HG03064 (cell line): ENCODE measurements at regions not wholly inside any gene's neighbourhood (a gene's known extent, or its start where the extent isn't known, plus 50 kb on each side); places are given as distances from the start of the nearest gene placed in this dataset.
A peak's percentile ranks its signal among the peaks of the same experiment; 100 is the strongest.

Experiments used
- ATAC-seq: cut with Tn5 transposase; IDR thresholded peaks from one replicate; pipeline ENCODE4 v1.9.1; 2021; ENCODE audit warnings: low read depth; ENCODE audit not compliant: unreplicated experiment

DNA sequence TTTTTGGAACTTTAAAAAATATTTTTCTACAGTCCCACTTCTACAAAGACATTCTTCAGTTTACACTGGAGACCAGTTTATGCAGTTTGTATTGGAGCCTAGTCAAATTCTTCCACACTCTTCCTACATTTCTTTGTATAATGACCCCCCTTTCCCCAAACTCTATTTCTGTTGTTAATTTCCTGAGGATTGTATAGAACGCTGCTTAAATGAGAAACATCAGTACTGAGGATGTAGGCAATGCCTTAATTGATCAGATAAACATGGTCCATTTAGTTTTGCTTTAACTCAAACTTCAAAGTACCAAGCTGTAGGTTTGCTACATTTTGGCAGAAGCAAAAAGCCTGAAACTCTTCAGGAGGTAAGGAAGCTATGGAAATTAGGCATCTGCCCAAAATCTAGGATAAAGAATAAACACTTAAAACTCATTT is 155.5 kb downstream of the SLC7A11 start:
- ATAC-seq: no peak

DNA sequence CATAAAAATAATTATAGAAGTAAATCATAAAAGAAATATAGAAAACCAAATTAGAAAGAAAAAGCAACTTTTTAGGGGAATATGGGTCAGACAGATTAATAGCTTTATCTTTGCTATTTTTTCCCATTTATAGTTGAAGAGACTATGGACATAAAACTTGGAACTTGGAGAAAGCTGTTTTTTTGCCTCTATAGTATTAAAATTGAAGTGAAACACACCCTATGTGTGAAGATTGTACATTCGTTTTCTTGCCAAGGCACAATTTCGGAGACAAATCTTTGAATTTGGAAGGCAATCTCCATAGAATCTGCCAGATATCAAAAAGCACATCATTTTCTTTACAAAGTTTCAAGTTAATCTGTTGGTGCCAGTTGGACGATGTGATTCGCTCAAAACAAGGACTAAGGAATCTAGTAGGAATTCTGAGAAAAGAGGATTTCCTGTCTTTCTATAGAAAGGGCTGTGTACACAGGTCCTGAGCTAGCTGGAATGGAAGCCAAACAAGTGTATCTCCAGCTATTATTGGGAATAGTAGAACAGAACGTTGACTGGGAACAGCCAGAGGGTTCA is 156.3 kb downstream of the SLC7A11 start:
- no peak for ATAC-seq

DNA sequence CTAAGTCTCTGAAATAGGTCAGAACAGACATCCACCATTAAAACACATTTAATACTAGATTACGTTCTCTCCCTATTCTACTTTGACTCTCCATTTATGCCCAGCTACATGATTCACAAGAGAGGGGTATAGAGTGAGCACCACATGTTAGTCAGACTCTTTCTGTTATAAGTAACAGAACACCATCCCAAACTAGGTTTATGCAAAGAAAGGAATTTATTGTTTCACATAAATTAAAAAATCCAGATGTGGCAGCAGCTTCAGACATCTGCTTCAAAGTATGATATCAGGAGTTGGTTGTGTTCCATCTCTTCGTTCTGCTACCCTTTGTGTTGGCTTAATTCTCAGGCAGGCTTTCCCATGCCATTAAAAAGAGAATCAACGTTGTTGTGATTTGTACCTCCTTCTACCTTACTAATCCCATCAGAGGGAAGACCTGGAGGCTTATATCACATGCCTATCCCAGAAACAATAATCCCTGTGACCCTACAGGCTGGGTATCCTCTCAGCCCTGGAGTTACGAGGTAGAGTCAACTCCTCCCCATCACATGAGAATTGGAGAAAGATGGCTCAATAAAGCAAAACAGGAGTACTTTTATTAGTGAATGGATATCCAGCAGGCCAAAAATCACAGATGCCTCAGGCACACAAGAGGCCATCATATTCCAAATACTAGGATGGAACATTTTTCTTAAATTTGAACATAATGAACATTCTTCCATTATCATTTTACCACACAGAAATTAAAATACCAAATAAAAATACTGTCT is 163.2 kb downstream of the SLC7A11 start:
- ATAC-seq: no peak

DNA sequence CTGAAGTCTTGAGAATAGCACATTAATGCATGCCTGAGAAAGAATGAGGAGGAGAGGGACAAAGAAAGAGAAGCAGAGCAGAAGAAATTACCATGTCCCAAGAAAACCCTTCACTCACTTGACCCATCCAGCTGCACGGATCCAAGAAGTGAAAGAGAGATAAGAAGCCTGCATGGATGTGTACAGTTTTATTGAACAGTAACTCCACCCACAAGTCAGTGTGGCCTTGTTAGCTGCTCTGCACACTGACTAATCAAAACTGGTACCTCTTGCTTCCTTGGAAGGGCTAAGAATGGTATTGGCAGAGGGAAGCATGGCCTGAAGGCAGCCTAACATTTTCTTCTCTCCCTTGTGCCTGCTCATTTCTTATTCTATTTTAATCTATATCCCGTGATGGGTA is 163.9 kb downstream of the SLC7A11 start:
- no peak for ATAC-seq

DNA sequence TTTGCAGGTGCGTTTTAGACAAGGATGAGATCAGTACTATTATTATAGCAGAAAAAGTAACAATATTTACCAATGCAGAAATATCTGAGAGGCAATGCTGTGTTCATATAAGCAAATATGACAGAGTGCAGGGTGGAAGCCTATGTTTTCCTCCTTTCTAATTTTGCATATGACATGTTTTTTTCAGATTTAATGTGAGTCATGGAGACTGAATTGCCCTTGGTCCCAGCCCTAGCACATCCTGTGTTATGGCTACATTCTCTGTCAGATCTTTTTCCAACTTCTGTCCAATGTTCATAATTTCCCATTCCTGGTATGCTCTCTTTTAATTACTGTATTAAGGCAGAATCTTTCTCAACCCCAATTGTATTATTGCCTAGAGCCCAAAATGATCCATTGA is 165.6 kb downstream of the SLC7A11 start:
- ATAC-seq: no peak

DNA sequence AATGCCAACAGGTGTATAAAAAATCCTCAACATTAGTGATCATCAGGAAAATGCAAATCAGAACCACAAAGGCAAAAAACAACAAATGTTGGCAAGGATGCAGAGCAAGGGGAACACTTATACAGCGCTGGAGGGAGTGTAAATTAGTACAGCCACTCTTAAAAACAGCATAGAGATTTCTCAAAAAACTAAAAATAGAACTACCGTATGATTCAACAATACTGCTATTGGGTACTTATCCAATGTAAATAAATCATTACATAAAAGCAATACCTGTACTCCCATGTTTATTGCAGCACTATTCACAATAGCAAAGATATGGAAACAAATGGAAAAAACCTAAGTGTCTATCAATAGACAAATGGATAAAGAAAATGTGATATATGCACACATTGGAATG is 171.3 kb downstream of the SLC7A11 start:
- ATAC-seq: no peak

DNA sequence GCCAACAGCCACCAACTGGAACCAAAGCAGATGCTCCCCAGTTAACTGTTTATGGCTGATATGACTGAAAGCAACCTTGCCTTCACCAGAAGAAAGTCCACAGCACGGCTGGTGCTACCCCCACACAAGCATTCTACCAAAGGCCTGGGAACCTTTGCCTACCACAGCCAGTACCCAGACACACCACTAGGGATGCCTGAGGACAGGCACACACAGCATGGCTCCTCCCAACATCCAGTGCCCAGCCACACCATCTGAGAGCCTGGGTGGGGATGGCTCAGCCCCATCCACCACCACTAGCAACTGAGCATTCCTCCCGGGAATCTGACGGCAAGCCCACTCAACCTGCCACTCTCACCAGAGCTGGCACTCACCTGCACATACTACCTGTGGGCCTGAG is 178.6 kb downstream of the SLC7A11 start:
- no peak for ATAC-seq

DNA sequence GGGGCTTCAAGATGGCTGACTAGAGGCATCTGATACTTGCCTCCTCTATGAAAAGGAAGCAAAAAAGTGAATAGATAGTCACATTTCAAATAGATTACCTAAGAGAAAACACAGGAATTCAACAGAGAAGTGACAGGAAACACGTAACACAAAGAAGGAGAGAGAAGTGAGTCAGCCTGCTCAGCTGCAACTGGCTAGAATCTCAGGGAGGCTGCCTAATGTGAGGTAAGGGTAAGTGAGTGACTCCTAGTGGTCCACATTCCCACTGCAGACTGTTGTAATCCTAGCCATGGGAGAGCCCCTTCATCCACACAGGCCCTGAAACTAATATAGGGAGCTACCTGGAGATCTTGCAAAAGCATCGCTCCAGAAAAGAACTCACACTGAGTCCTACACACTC is 179.2 kb downstream of the SLC7A11 start:
- ATAC-seq: no peak

DNA sequence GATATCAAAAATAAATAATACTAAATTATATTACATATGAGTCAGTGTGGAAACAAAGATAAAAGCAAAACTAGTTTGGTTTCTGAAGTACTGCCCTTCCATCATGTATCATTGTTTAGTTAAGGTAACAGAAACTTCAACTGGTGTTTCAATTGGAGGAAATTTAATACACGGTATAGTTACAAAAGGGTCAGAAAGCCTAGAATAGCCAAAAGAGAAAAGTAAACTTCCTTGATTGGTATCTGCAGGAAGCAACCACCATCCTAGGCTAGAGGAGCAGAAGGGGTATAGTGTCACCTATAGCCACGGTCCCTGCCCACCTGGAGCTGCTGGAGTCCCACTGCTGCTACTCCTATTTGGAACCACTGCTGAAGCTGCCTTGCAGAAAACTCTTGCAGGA is 185.6 kb downstream of the SLC7A11 start:
- ATAC-seq: no peak

DNA sequence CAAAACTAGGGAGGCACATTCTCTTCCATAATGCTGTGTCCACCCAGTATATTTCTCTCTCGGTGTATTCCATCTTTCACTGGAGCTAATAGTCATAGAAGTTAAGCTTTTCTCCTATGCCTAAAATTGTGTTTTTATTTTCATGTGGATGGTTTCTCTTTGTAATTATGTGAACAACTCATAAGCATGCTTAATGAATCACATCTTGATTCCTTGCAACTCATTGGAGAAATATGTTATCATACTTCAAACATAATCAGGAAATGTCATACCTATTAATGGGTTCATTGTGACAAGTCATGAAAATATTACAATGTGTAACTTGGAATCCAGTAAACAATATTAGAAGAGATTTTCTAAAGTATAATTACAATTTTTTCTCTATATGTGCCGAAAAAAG is 186.3 kb downstream of the SLC7A11 start:
- no peak for ATAC-seq

DNA sequence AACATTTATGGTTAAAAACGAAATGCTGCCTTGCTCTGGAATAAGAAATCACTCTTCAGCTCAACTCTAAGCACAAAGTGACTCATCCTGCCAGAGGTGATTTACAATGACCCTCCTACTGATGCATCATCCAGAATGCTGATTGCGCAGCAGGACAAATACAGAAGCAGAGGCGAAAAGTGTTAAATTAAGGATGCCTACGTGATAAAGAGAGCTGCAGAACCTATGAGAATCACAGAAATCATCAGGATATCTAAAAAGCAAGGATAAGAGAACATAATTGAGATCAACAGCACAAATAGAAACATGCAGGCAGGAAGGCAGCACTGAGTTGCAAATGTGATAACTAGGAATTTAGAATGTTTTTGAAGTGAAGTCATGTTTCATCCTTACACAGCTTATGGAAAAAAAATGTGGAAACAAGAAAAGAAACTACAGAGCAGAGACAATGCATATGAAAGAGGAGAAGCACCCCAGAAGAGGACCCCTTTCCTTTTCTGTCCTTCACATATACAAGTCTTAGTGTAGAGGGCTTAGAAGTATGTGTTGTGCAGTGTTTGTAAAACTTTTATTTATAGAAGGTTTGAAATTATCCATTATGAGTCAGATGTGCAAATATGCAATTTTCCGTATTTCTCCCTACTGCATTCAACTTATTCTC is 188.4 kb downstream of the SLC7A11 start:
- ATAC-seq: no peak

DNA sequence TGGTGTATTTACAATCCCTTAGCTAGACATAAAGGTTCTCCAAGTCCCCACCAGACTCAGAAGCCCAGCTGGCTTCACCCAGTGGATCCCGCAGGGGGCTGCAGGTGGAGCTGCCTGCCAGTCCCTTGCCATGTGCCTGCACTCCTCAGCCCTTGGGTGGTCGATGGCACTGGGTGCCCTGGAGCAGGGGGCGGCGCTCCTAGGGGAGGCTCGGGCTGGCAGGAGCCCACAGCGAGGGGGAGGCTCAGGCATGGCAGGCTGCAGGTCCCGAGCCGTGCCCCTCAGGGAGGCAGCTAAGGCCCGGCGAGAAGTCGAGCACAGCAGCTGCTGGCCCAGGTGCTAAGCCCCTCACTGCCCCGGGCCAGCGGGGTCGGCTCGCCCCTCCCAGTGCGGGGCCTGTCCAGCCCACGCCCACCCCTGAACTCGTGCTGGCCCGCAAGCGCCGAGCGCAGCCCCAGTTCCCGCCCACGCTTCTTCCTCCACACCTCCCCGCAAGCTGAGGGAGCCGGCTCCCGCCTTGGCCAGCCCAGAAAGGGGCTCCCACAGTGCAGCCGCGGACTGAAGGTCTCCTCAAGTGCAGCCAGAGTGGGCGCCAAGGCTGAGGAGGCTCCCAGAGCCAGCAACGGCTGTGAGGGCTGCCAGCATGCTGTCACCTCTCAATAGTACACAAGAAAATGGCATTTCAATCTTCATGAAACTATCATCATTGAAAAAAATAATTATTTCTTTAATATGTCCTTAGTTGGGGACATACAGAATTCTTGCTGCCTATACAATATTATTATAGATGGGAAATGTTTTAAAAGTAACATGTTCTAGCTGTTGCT is 189.1 kb downstream of the SLC7A11 start:
- no peak for ATAC-seq

DNA sequence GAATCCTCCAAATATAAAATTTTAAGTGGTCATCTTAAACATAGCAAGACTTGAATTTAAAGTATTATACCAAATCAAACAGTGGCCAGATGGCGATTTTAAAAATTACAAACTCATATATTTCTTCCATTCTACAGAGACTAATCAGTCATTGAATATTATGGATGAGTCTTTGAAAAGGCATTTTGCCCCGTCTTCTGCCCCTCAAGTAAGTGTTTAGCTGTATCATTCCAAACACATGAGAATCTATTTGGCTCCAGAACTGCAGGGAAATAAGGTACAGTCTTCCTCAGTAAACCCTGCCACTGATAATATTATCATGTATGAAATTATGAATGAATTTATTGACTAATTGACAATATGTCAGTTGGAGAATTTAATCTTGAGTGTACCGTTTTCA is 191.0 kb downstream of the SLC7A11 start:
- no peak for ATAC-seq

DNA sequence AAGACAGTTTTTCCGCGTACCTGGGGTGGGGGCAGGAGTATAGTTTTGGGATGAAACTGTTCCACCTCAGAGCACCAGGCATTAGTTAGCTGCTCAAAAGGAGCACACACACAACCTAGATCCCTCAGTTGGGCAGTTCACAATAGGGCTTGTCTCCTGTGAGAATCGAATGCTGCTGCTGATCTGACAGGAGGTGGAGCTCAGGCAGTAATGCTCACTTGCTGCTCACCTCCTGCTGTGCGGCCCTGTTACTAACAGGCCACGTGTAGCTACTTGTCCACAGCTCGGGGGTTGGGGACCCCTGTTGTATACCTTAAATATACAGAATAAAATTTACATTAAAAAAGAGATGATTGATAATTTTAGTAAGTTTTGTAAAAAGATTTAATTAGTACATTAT is 191.5 kb downstream of the SLC7A11 start:
- ATAC-seq: no peak

DNA sequence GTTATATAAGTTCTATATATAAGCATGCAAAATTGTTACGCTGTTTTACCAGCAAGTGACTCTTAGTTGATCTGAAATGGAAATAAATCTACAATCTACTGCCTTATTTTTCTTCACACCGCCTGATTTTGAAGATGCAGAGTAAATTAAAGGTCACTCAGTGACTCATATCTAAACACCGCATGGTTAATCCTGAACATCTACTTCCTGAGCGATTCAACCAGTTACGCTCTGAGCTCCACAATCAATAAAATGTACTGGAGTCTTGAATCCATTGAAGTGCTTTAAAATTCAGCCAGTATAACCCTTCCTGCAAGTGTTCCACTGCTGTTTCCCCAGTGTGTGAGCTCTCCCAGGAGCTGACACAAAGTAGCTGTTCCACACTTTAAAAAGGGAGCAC is 192.8 kb downstream of the SLC7A11 start:
- ATAC-seq: no peak

DNA sequence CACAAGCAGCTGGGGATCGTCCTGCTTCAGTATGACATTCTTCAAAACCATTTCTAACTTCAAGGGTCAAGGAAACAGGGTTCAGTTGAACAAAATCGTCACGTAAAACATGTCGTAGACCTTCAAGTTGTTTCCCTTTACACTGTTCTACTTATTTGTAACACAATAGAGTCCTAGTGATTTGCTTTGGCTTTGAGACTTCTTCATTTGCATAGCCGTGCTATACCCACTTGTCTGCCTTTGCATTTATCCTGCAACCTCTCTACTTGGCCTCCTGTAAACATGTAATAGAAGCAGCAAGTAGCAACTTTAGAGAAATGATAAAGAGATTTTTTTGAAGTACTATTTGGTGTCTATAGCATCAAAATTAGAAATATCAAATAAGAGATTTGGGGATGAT is 194.9 kb downstream of the SLC7A11 start:
- ATAC-seq: no peak

DNA sequence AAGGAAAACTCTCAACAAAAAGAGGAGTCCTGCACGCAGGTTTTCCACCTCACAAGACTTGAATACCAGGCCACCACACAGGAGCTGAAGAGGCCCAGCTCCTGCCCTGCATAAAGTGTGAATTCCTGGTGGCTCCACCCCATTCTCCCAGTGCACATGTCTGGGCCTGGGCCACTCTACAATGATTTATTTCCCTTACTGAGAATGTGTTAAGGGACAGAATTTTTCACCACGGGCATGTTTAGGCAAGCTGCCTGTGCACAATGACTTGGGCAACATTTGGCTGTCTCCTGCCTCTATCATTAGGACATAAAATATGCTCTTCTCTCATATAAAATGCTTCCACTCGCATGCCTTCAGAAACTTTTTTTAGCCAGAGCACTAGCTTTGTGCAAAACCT is 197.1 kb downstream of the SLC7A11 start:
- ATAC-seq: no peak

DNA sequence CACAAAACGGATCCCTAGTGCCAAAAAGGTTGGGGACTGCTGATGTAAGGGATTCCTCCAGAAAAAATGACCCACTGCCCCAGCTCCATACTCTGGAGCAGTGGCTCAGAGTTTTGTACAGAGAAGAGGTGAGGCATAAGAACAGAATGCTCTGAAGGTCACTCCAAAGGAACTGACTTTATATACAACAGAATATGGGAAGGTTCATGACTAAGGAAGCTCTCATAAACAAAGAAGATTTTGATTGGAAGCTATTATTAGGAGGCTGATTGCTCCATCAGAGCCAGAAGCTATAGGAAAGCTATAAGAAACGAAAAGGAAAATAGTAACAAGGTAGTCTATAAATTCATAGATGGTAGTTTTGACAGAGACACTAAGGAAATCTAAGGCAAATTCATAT is 203.1 kb downstream of the SLC7A11 start:
- ATAC-seq: no peak

DNA sequence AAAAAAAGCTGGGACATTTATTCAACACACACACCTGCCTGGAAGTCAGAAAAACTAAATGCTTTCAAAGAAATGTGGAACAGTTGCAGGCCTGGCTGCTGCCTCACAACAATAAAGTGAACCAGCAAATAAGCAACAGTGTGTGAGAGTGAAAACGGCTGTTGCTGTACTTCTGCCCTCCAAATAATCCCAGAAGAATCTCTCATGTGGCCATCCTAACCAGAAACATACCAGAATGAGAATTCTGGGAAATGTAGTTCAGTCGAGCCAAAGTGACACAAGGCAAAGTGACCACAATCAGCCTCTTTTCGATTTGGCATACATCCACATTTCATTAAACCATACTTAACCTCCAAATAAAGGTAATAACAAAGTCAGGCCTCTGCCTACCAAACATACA is 204.5 kb downstream of the SLC7A11 start:
- ATAC-seq: no peak

DNA sequence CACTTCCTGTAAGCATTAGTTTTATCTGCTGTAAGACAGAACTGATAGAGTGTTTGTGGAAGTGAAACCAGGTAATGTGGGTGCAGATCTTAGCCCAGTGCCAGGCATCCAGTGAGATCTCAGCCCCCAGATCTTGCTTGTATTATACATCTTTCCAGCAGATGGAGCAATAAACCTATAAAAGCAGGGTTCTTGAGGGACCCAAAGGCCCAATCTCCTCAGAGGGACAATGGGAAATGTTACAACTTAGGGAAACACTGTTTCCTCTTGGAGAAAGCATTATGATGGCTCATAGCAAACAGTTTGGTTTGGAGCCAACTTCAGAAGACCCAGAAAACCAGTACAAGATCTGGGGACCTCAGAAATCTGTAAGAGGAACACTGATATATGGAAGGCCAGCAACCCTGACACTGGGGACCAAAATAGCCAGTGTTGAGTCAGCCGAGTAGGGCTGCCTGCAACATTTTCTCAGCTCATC is 206.3 kb downstream of the SLC7A11 start:
- peak; percentile 100 for ATAC-seq

DNA sequence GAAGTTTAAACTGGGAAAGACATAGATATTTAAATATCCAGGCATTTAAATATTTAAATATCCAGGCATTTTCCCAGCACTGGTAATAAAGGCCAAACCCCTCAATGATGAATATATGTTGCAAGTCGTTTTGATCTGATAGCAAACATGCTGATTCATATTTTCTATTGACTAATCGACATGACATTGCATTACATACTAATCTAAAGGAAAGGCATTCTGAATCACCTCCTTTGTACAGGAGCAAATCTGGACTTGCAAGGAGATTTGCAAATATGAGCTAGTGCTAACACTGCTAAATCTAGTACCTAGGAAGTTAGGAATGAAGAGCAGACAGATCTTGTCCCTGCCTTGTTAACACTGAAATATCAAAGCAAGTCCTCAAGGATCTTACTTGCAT is 207.3 kb downstream of the SLC7A11 start:
- no peak for ATAC-seq
